Brain microvascular endothelial cell (primary cell): ENCODE measurements at regions not wholly inside any gene's neighbourhood (a gene's known extent, or its start where the extent isn't known, plus 50 kb on each side); places are given as distances from the start of the nearest gene placed in this dataset.

Experiments
- DNase-seq: peaks from one replicate; pipeline ENCODE4 v3.0.0-alpha.2; 2020
- H3K27ac ChIP-seq: fragments of 250-450 bp; sonication (Bioruptor Pico); 2 replicates; pipeline ENCODE4 v1.5.1; 2020; ENCODE audit warnings: mild to moderate bottlenecking, moderate library complexity
- H3K27me3 ChIP-seq: fragments of 250-450 bp; sonication (Bioruptor Pico); replicated peaks from 2 replicates; pipeline ENCODE4 v1.5.1; 2020; ENCODE audit warnings: mild to moderate bottlenecking
- H3K36me3 ChIP-seq: fragments of 250-450 bp; sonication (Bioruptor Pico); replicated peaks from 2 replicates; pipeline ENCODE4 v1.5.1; 2020; ENCODE audit warnings: mild to moderate bottlenecking
- H3K4me3 ChIP-seq: 2 replicates; pipeline ENCODE4 v1.5.1; 2011; ENCODE audit warnings: low read depth, mild to moderate bottlenecking, control low read depth, low read length, moderate library complexity
- CTCF ChIP-seq: IDR thresholded peaks from 2 replicates; pipeline ENCODE4 v1.5.1; 2011; ENCODE audit warnings: low read depth, mild to moderate bottlenecking, moderate library complexity, low read length, control low read depth, inconsistent platforms; ENCODE audit errors: missing control alignments
- in situ Hi-C: cut with HindIII; loops from 2 replicates; pipeline ENCODE4 v1.10.0; 2017; ENCODE audit warnings: low sequenced_read_pairs, low pct_ligation_motif_present

- Histone ChIP-seq H3K27me3 (no peaks in the 10 kb centered on the region), H3K36me3 (no peaks in the 10 kb centered on the region), H3K27ac (no peak overlapping the region), H3K4me3 (no peak overlapping the region)
- no peak for DNase-seq
- in situ Hi-C loops = no loop called here
- no peak for TF ChIP-seq CTCF
These were observed 2016.1 kb upstream of the PIK3C3 start for GRCh38 chr18:39938676-39939608.

- Histone ChIP-seq H3K36me3 (no peaks in the 10 kb centered on the region), H3K27me3 (no peaks in the 10 kb centered on the region), H3K27ac (no peak overlapping the region), H3K4me3 (no peak overlapping the region)
- in situ Hi-C loops = no loop called here
- TF ChIP-seq CTCF = no peak
- DNase-seq = no peak
These were observed 2019.4 kb upstream of the PIK3C3 start for GRCh38 chr18:39935598-39935997.

- Histone ChIP-seq H3K27me3 (no peaks in the 10 kb centered on the region), H3K4me3 (no peak overlapping the region), H3K27ac (no peak overlapping the region), H3K36me3 (no peaks in the 10 kb centered on the region)
- no peak for DNase-seq
- TF ChIP-seq CTCF = no peak
- in situ Hi-C loops = no loop called here
These were observed 2036.2 kb upstream of the PIK3C3 start for GRCh38 chr18:39918847-39919246.

- no peak overlapping the region for H3K4me3 ChIP-seq
These were observed 2041.2 kb upstream of the PIK3C3 start for GRCh38 chr18:39913672-39914366.

GRCh38 chr18:39911716-39912115 lies 2043.3 kb upstream of the PIK3C3 start:
- no peak for DNase-seq
- H3K4me3 ChIP-seq = no peak overlapping the region
- in situ Hi-C loops = no loop called here

More at GRCh38 chr18:39913672-39914366, 2041.2 kb upstream of the PIK3C3 start:
- in situ Hi-C loops = no loop called here
- no peak for TF ChIP-seq CTCF
- DNase-seq = no peak
- Histone ChIP-seq H3K36me3 (no peaks in the 10 kb centered on the region), H3K27me3 (no peaks in the 10 kb centered on the region), H3K27ac (no peak overlapping the region)

More at GRCh38 chr18:39911716-39912115, 2043.3 kb upstream of the PIK3C3 start:
- no peaks in the 10 kb centered on the region for H3K36me3 ChIP-seq
- no peak for TF ChIP-seq CTCF
- H3K27me3 ChIP-seq = no peaks in the 10 kb centered on the region
- H3K27ac ChIP-seq = no peak overlapping the region
